NCI-H1105 treated with DMSO at 0.1 percent for 48 hours (cell line): ENCODE measurements at regions not wholly inside any gene's neighbourhood (a gene's known extent, or its start where the extent isn't known, plus 50 kb on each side); places are given as distances from the start of the nearest gene placed in this dataset.
"Not testable (repeated sequence)": the region's sequence is repeated elsewhere in the genome, so short reads cannot be mapped to it uniquely, and the experiment has no call there.

ENCODE experiments used
- DNase-seq: peaks from one replicate; lab custom pipeline; 2025; lab: John Stamatoyannopoulos, UW

- no peak for DNase-seq
Observed at GRCh38 chr9:135380311-135380960, 99.1 kb upstream of the PPP1R26 start.

- no peak for DNase-seq
Observed at GRCh38 chr9:135381762-135382310, 97.7 kb upstream of the PPP1R26 start.

- DNase-seq: no peak
Observed at GRCh38 chr9:135384226-135384625, 95.4 kb upstream of the PPP1R26 start.

- not testable (repeated sequence) for DNase-seq
Observed at GRCh38 chr9:135384815-135385405, 94.7 kb upstream of the PPP1R26 start.

GRCh38 chr9:135385793-135386192, 93.8 kb upstream of the PPP1R26 start:
- DNase-seq: no peak

- DNase-seq: no peak
Observed at GRCh38 chr9:135387976-135388375, 91.6 kb upstream of the PPP1R26 start.

- DNase-seq: no peak
Observed at GRCh38 chr9:135388530-135388929, 91.1 kb upstream of the PPP1R26 start.

GRCh38 chr9:135391759-135392158, 87.8 kb upstream of the PPP1R26 start:
- no peak for DNase-seq

GRCh38 chr9:135392511-135392910, 87.1 kb upstream of the PPP1R26 start:
- DNase-seq: no peak

GRCh38 chr9:135394131-135394530, 85.5 kb upstream of the PPP1R26 start:
- DNase-seq: no peak

GRCh38 chr9:135394699-135395645, 84.6 kb upstream of the PPP1R26 start:
- DNase-seq: peak; percentile 2

- DNase-seq: no peak
Observed at GRCh38 chr9:135397142-135397541, 82.4 kb upstream of the PPP1R26 start.

GRCh38 chr9:135399000-135399649, 80.5 kb upstream of the PPP1R26 start:
- no peak for DNase-seq

- DNase-seq: no peak
Observed at GRCh38 chr9:135400496-135400895, 79.1 kb upstream of the PPP1R26 start.

GRCh38 chr9:135401218-135401617, 78.4 kb upstream of the PPP1R26 start:
- no peak for DNase-seq

GRCh38 chr9:135402048-135402738, 77.4 kb upstream of the PPP1R26 start:
- DNase-seq: no peak

GRCh38 chr9:135402739-135403695, 76.6 kb upstream of the PPP1R26 start:
- DNase-seq: no peak

- DNase-seq: no peak
Observed at GRCh38 chr9:135403733-135404450, 75.7 kb upstream of the PPP1R26 start.

- DNase-seq: no peak
Observed at GRCh38 chr9:135404451-135405144, 75.0 kb upstream of the PPP1R26 start.
